ENCODE measurements at regions not wholly inside any gene's neighbourhood (a gene's known extent, or its start where the extent isn't known, plus 50 kb on each side); places are given as distances from the start of the nearest gene placed in this dataset.
"Not testable (repeated sequence)": the region's sequence is repeated elsewhere in the genome, so short reads cannot be mapped to it uniquely, and the experiment has no call there.

GRCh38 chr2:147139732-147140131, 705.1 kb upstream of the ACVR2A start:
- DNase-seq (ENCODE audit: low read depth, low spot score) = not testable (repeated sequence)

GRCh38 chr2:147137711-147138110, 707.1 kb upstream of the ACVR2A start:
- DNase-seq (ENCODE audit: low read depth, low spot score) = no peak

DNA sequence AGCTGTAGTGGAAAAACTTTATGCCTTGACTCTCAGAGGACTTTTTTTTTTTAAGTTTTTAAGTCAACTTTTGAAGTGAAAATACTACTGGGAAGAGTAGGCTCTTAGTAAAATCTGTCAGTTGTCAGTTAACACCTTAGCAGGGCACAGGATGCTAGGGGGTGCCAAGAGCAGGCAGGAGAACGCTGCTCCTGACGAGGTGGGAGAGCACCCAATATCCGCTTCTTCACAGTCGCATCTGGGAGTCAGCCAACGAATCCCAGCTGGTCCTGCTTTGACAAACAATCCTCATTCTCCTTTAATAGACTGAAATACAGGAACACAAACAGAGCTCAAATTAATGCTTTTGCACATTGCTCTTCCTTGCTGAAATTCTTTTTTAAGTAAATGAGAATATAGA, 709.5 kb upstream of the ACVR2A start:
- no peak for DNase-seq (ENCODE audit: low read depth, low spot score)

DNA sequence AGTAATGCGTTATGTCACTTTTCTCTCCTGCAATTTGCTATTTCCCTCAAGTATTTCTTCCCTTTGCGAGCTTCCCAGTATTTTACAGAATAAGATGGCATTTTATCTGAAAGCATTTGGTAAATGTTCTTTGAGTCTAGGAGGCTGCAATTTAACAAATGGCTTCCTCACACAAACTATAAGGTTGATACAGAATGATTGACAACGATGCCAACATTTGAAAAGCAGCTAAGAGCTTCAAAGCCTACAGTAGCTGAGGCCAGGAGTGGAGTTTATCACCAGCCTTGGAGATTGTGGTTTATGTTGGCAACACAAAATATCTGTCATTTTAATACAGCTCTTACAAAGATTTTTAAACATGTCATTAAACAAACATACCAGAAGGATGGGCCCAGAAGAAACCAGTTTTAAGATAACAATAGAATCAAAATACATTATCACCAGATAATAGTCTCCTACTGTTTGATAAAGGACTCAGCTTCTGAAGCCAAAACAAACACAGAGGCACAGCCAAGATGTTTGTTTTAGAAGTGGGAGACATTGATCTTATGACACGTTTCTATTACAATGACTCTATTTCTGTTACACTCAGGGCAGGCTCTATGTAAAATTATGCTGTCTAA, 711.4 kb upstream of the ACVR2A start:
- no peak for DNase-seq (ENCODE audit: low read depth, low spot score)

GRCh38 chr2:147125145-147125544, 719.7 kb upstream of the ACVR2A start:
- DNase-seq (ENCODE audit: low read depth, low spot score) = no peak

DNA sequence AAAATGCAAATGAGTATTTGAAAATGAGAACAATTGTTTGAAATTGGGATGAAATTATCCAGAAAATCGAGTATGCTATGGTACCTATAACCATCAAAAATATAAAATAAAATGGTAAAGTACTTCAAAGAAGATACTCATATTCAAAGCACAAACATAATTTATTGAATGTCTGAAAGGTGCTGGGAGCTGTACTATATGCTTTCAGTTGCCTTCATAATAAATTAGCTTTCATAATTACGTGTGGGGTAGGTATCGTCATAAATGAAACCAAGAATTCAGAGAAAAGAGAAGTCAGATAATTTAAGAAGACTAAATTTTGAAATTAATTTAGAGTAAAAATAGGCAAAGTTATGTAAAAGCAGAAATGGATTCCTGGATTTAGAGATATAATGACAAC, 721.9 kb upstream of the ACVR2A start:
- DNase-seq (ENCODE audit: low read depth, low spot score) = no peak

GRCh38 chr2:147110962-147111361, 733.9 kb upstream of the ACVR2A start:
- no peak for DNase-seq (ENCODE audit: low read depth, low spot score)

- no peak for DNase-seq (ENCODE audit: low read depth, low spot score)
These were observed 734.5 kb upstream of the ACVR2A start for GRCh38 chr2:147110317-147110716.

- DNase-seq (ENCODE audit: low read depth, low spot score) = no peak
These were observed 735.5 kb upstream of the ACVR2A start for GRCh38 chr2:147109291-147109690.

- DNase-seq (ENCODE audit: low read depth, low spot score) = no peak
These were observed 736.3 kb upstream of the ACVR2A start for GRCh38 chr2:147108548-147108947.

- DNase-seq (ENCODE audit: low read depth, low spot score) = no peak
These were observed 742.7 kb upstream of the ACVR2A start for GRCh38 chr2:147101941-147102790.

GRCh38 chr2:147100406-147101035, 744.3 kb upstream of the ACVR2A start:
- DNase-seq (ENCODE audit: low read depth, low spot score) = no peak

DNA sequence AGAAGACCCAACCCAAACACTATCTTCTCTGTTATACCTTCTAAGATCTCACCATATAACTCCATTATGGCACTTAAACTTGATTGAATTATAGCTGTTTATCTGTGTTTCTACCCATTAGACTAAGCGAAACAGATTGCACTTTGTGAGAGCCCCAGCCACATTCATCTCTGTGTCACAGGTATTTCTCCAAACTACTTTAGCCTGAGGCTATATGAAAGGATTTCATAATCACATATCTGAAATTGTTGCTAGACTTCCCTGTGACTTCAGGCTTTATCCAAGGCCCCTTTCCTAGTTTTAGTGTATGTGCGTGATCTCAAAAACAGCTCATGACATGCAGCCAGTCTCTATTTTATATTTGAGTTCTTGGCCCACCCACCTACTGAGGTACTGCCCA, 745.0 kb upstream of the ACVR2A start:
- DNase-seq (ENCODE audit: low read depth, low spot score) = no peak

DNA sequence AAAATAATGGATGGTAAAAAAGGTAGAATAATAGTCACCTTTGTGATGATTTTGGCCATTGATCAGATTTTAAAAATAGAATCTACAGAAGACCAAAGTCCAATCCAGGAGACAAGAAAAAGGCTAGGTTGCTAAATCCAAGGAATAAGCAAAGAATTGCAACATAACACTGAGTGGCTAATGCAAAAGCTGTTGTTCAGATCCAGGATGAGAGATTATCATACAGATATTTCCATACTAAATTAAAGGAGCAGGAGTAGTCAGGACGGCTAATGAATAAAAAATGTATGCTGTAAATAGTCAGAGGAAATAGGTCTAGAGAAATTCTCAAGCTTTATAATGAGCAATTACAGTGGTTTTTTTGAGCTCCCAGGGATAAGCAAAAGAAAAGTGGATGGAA, 745.9 kb upstream of the ACVR2A start:
- DNase-seq (ENCODE audit: low read depth, low spot score) = no peak

DNA sequence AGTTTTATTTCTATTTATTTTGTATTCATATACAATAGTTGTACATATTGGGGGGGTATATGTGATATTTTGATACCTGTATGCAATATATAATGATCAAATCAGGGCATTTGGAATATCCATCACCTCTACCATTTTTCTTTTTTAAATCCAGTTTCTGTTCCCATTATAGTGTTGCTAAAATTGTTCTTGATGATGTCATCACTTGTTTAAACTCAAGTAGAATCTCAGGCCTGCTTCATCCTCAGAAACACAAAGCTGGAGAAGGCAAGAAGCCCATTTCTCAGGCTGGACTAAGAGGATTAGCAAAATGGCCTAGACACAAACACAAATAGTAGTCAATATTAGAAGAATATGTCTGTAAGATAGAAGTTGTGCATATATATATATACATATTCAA, 747.1 kb upstream of the ACVR2A start:
- DNase-seq (ENCODE audit: low read depth, low spot score) = no peak

DNA sequence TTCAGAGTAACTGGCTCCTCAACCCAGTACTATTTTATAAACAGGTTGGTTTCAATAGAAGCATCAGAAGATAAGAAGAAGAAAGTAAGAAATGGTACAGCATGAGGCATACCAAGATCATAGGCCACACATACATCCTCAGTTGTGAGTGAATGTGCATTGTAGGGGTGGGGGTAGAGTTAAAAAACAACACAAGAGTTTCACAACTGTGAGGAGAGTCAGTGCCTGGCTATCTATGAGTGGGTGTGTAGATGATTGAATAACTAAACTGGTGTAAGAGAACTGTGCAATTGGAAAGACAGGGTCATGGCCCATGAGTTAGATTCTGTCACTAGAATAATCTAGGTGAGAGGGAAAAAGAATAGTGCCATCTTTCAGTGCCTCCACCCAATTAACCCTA, 748.2 kb upstream of the ACVR2A start:
- no peak for DNase-seq (ENCODE audit: low read depth, low spot score)

GRCh38 chr2:147095376-147095775, 749.5 kb upstream of the ACVR2A start:
- DNase-seq (ENCODE audit: low read depth, low spot score) = no peak

GRCh38 chr2:147094077-147094476, 750.8 kb upstream of the ACVR2A start:
- no peak for DNase-seq (ENCODE audit: low read depth, low spot score)

- DNase-seq (ENCODE audit: low read depth, low spot score) = no peak
These were observed 752.6 kb upstream of the ACVR2A start for GRCh38 chr2:147092266-147092665.

GRCh38 chr2:147091448-147091847, 753.4 kb upstream of the ACVR2A start:
- DNase-seq (ENCODE audit: low read depth, low spot score) = no peak

- no peak for DNase-seq (ENCODE audit: low read depth, low spot score)
These were observed 756.0 kb upstream of the ACVR2A start for GRCh38 chr2:147088871-147089270.

- no peak for DNase-seq (ENCODE audit: low read depth, low spot score)
These were observed 758.1 kb upstream of the ACVR2A start for GRCh38 chr2:147086715-147087114.

DNA sequence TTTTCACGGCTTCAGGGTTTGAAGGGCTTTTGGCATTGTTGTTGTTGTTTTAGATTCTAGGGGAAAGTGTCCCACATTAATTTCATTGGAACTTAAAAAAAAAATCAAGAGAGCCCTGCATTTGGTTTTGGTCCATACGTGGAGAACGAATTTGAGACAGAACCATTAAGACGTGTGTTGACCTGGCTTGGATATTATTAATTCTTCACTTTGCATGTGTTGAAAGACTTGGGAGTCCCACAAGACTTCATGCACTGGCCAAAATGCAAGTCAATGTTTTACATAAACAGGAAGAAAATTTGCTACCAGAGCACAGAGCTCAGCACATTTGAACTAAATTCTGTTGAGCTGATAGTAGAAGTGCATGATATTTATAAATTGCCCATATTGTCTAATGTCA, 761.2 kb upstream of the ACVR2A start:
- no peak for DNase-seq (ENCODE audit: low read depth, low spot score)

All from smooth muscle cell of the brain vasculature (primary cell).